ENCODE measurements at regions not wholly inside any gene's neighbourhood (a gene's known extent, or its start where the extent isn't known, plus 50 kb on each side); places are given as distances from the start of the nearest gene placed in this dataset.

DNA sequence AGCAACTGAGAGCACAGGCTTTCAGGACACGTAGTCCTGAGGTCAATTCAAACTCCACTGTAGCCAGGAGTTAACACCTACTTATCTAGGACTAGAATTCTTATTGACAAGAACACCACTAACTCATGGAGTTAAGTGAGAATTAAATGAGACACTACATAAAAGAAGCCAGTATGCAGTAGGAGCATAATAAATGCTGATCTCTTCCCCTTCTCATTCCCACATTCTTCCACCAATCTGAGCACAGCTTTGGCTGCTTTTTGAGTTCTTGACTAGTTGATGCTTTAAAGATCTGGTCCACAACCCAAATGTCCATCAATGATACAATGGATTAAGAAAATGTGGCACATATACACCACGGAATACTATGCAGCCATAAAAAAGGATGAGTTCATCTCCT, 55.2 kb downstream of the TTC32 start:
- DNase-seq (ENCODE audit: low read depth): no peak

DNA sequence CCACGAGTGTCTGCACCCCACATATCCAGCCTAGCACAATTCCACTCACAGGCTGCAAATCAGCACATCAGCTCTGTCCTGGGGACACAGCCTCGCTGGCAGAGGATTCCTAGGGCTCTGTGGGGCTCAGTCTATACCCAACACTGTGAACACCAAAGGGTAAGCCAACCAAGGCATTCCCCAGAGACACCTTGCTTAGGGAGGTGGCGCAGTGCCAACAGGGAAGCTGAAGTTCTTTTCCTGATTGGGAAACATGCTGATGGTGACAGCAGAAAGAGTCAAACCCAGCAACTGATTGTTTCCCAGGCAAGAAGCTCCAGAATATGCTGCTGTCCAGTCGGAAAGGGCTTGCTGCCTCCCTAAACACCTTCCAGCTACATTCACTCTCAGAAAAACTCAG, 55.8 kb downstream of the TTC32 start:
- DNase-seq (ENCODE audit: low read depth): no peak

DNA sequence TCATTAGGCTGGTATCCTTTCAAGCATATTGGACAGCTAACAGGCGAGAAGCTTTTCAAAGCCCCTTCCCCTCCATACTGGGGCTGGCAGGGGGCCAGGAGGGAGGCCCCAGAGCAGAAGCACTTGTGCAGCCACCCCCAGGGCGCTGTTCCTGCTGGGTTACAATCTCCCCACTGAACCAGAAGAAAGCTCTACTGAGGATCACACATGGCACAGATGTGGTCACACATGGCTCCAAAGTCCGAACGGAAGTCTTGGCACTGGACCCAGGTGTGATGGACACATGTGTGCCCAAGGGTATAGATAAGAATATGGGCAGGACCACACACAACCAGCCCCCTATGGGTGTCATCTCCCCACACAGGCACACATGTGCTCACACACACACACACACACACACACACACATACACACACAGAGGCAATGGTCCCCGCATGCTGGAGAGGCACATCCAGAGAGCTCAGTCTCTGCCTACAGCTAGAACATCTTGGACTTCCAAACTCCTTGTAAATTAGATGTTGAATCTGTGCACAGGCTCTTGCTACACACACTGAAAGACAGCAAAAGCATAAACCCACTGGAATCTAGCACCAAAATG, 56.4 kb downstream of the TTC32 start:
- DNase-seq (ENCODE audit: low read depth): no peak

DNA sequence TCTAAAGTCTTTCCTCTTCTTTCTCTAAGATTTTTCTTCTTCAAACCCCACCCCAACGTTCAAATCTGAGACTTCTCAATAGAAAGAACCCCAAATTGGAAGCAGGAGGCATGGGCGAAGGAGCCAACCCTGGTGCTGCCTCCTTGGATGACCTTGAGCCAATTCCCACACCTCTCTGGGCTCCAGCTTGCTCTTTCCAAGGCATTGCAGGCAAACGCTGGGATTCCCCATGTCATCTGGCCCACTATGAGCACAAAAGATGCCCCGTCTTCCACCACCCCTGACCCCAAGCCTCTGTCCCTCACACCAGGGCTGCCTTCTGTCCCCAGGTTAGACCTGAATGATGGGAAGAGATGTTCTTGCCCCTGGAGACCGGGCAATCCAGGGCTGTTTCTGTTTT, 57.0 kb downstream of the TTC32 start:
- no peak for DNase-seq (ENCODE audit: low read depth)

DNA sequence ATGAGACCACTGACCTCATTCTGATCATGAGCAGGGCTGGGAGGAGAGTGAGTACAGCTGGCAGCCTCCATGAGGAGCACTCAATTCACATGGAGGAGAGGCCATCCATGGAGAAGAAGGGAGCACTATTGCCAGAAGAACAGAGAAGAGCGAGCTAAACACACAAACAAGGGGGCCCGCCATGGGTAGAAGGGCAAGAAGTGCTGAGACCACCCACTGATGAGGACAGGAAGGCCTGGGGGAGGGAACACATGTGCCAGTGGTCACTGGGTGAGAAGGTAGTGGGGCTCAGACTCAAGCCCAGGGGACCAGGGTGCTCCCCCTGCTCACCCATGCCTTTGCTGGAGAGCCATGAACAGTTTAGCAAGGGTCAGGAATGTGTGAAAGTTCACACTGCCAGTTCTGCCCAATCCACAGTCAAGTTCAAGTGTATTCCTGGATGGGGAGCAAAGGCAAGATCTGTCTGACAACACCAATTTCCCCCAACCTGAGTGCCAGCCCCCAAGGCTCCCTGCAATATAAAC, 57.7 kb downstream of the TTC32 start:
- DNase-seq (ENCODE audit: low read depth): no peak

DNA sequence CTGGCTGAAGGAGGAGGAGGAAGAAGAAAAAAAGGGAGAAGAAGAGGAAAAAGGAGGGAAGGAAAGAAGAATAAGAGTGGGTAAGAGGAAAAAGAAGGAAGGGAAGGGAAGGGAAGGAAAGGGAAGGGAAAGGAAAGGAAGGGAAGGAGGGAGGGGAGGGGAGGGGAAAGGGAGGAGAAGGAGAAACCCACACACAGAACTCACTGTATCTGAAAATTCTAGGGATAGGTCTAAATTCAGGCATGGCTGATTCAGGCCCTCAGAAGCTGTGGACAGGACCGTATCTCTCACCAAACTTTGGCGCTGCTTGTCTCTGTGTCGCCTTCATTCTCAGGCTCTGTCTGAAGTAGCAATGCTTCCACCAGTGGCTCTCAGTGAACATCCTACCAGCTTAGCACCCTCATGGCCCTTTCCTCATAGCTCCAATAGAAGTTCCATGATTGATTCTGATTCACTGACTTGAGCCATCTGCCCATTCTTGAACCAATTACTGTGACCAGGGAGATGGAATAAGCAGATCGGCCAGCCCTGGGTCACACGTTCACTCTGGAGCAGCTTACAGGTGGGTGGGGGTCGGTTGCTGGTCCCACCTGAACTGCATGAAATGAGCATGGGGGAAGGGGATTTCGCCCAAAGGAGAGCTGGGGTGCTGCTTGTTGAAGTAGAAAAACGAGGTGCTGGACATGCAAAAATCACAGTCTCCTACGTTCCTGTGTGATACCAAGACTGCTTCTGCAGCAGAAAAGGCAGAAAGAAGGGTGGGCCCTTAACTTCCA, 59.7 kb downstream of the TTC32 start:
- DNase-seq (ENCODE audit: low read depth): no peak

DNA sequence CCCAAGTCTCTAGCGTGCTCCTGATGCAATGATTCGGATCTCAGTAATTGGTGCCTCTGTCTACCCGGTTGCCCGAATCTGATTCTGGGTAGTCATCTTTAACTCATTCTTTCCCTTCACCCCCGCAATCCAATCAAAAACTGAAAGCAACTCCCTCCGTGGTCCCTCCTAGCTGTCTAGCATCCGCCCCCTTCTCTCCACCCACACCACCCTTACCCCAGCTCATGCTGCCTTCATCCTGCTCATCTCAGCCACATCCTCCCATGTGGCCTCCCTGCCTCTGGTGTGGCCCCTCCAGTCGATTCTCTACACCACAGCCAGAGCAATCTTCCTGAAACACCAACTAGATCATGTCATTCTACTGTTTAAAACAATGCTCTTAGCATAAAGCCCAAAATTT, 62.3 kb downstream of the TTC32 start:
- no peak for DNase-seq (ENCODE audit: low read depth)

DNA sequence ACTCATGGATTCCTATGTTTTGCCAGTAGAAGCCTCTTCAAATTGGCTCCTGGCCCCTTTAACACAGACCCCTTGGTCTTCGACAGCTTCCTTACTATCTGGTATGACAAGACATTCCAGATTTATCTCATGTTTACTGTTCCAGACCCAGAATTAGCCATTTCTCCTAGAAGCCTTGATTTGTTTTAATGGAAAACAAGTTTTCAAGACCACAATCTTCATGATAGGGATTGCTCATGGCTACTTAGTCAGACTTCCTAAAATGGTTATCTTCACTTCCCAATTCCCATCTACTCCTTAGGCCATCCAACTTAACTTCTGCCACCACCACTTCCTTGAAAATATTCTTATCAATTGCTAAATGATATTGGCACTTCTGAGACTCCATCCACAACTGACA, 63.2 kb downstream of the TTC32 start:
- DNase-seq (ENCODE audit: low read depth): no peak

DNA sequence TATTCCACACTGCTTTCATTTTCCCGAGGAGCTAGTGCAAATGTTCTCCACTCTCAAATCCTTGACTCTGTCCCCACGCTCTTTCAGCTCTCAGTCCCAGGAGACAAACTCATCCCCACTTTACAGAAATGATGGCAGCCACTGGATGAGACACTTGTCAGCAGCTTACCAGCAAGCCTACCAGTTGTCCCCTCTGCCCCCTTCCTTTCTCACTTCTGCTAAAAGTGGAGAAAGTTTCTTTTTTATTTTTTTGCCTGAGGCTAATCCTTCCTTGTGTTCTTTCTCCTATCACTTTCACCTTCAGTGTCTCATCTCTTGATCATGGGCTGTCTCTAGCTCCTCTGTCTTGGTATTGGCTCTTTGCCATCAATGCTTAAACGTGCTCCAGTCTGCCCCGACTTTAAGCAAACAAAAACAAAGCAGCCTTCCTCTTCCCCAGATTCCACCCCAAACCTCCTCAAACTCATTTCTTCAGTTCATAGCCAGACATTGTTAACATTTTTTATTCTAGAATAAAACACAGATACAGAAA, 64.5 kb downstream of the TTC32 start:
- no peak for DNase-seq (ENCODE audit: low read depth)

DNA sequence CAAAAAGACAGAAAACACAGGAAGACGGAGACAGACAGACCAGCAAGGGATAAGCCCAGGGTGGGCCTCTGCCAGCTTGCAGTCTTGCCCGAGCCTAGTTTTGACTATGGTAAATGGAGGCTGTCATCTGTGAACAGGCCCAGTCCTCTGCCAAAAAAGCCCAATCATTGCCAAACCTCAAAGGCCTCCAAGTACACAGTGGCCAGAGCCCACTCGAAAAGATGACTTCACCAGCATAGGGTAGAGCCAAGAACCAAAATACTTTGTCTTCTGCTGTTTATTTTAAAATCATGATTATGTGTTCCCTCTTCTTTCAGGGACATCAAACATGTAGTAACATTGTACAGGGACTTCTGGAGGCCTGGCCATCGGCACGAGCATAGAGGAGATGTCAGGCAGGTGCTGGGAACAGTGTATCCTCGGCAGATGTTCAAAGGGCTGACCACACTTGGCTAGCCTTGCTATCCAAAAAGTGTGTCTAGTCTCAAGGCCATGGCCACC, 66.0 kb downstream of the TTC32 start:
- no peak for DNase-seq (ENCODE audit: low read depth)

DNA sequence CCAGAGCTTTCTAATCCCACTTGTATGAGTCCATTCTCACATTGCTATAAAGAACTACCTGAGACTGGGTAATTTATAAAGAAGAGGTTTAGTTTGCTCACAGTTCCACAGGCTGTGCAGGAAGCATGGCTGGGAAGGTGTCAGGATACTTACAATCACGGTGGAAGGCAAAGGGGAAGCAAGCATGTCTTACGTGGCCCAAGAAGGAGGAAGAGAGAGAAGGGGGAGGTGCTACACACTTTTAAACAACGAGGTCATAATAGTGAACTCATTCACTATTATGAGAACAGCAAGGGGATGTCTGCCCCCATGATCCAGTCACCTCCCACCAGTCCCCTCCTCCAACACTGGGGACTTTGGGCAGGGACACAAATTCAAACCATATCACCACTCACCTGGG, 67.8 kb downstream of the TTC32 start:
- no peak for DNase-seq (ENCODE audit: low read depth)

DNA sequence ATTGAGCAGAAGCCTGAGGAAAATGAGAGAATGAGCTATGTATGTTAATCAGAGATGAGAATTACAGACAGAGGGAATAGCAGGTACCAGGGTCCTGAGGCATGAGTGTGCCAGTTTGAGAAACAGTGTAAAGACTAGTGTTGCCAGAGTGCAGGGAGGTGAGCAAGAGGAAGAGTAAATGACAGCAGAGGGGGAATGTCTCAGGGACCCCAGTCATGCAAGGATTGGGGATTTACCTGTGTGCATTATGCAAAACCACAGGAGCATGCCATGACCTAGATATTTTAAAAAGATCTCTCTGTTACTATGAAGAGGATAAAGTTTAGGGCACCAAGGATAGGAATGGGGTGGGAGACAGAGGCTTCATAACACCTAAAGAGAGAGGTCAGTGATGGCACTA, 72.1 kb downstream of the TTC32 start:
- DNase-seq (ENCODE audit: low read depth): no peak

DNA sequence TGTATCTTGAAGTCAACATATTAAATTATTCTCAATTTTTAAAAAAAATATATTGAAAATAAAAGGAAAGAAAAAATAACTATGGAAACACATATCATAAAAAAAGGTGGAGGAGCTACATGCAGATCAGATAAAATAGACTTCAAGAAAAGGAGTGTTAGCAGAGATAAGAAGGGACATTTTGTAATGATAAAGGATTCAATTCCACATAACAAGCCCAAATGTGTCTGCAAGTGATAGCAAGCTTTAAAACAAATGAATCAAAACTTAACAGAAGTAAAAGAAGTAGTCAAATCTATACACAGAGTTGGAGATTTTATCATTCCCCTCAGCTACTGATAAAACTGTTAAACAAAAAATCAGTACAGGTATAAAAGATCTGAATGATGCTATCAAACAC, 74.9 kb downstream of the TTC32 start:
- DNase-seq (ENCODE audit: low read depth): no peak

DNA sequence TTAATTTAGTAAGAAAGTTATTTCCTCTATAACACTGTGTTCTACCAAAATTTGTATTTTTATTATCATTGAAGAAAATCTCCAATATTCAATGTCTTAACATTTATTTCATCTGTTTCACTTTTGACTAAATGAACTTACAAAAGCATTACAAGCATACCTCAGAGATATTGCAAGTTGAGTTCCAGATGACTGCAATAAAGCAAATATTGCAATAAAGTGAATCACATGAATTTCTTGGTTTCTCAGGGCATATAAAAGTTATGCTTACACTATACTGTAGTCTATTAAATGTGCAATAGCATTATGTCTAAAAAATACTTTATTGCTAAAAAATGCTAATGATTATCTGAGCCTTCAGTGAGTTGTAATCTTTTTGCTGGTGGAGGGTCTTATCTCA, 78.3 kb downstream of the TTC32 start:
- DNase-seq (ENCODE audit: low read depth): no peak

DNA sequence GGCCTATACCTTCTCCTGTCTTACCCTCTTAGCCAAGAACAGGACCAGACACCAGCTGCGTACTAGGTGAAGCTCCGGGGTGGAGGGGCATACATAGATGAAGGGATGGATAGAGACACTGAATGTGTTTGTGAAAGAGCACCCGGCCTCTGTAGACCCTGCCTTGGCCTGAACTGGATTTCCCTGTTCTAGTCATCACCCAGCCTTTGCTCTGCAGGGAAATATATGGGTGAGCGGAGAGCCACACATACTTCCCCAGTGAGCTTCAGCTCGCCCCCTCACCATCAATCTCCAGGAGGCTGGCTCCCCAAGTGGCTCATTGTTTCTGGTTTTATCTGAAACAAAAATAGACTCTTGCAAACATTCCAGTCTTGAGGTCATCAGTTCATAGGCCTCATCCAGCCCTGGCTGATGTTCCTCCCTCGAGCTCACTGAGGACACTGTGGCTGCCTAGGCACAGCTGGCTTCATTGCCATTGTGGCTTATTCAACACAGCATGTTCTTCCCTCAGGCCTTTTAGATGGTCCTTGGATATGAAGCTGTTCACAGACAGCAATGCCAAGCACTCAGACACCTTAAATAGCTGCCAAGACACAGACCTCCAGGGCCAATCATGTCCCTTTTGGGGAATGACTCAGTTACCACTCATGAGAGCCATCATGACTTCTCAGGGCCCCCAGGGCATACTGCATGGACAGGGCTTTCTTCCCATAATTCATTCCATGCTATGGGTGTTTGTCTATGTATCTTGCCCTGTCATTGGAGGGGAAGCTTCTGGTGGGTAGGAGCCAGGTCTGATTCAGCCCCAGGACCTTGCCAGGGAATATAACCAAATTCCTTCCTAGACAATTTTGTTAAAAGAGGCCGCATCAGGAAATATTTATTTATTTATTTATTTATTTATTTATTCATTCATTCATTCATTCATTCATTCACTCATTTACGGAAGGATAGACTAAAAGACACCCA, 82.4 kb downstream of the TTC32 start:
- no peak for DNase-seq (ENCODE audit: low read depth)

DNA sequence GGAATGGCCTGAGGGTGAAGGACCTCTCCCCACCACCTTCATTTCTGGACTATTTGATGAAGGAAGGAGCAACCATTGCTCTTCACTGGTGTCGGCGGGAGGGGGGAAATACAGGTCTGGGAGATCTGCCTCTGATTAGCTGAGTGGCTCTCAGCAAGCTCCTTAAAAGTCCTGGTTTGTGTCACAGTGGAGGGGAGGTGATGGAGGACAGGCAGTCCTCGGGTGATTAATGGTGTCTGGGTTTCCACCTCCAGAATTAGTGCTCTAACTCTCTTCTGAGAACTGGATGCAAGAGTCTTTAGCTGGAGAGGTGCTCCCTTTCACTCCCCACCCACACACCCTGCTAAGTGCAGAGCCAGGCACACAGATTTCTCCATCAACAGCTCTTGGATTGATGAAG, 83.2 kb downstream of the TTC32 start:
- DNase-seq (ENCODE audit: low read depth): no peak

DNA sequence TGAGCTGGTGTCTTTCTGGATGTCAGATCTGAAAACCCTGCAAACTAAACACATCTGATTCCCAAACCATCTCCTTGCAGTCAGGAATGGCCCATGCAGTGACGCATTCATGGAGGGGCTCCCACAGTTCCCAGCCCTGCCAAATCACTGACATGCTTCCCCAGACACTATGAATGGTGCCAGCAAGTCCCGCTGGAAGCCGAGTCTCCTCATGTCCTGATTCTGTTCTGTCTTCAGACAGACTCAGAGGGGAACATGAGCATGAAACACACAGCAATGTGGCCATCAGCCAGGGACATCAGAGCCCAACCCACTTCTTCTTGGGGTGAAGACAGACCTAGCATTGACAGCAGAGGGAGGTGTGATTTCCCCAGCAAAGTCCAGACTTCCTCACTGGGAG, 83.7 kb downstream of the TTC32 start:
- no peak for DNase-seq (ENCODE audit: low read depth)

DNA sequence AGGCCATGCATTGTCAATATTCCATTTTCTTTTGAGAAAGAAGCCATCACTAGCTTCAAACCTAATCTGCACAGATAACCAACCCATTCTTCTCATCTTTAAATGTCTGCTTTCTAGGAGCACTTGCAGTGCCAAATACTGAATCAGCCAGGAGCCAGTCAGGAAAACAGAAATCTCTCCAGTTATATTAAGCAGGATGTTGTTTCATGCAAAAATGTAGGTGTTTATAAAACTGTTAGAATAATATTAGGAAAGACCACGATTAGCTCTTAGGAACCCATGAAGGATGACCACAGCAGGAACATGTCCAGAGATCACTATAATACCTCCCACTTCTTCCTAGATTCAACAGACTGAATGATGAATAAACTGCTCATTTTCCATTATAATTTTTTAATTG, 86.0 kb downstream of the TTC32 start:
- DNase-seq (ENCODE audit: low read depth): no peak

DNA sequence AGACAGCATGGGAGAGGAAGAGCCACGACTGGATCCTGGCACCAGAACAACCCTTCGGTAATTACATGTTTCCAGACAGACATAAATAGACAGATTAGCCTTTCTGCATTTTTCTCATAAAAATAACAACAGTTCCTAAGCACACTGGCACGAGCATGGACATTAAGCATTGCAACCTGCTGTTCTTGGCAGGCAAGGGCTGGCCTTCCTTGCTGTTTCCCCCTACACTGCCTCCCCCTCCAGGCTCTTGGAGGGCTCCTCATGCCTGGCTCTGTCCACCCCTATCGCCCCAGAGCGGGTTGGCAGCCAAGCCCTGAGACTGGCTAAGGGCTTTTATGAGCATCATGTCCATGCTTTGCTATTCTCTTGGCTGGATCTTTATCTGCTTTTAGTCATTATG, 89.6 kb downstream of the TTC32 start:
- no peak for DNase-seq (ENCODE audit: low read depth)

DNA sequence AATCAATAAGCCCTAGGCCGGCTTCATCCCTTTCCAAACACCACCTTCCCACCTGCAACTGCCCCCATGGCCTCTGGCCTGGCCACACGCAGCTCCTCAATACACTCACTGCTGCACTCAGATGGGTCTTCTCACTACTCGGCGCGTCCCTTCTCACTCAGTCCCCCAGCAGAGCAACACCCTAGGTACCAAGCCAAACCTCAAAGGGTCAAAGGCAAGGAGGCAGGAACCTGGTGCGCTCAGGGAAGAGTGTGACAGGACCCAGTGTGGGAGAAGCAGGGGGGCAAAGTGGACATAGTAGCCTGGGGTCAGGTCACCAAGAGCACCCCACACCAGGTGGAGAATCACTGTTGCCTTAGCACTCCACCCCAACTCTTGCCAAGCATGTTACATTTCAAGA, 90.6 kb downstream of the TTC32 start:
- DNase-seq (ENCODE audit: low read depth): no peak

DNA sequence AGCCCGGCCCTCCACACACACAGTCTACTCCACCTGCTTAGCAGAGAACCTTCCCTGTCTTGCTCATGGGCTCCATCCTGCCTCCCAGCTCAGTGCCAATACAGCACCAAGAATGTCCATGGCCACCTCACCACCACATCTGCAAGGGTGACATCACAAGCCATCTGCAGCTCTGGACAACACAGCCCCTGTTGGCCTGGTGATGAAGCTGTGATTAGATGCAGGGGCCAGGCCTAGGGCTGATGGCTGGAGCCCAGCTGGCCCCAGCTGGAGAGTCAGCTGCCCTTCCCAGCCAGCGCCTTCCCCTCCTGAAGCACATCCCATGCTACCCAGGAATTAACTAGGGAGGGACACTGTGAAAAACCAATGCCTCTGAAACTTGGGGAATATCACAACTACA, 91.1 kb downstream of the TTC32 start:
- DNase-seq (ENCODE audit: low read depth): no peak

DNA sequence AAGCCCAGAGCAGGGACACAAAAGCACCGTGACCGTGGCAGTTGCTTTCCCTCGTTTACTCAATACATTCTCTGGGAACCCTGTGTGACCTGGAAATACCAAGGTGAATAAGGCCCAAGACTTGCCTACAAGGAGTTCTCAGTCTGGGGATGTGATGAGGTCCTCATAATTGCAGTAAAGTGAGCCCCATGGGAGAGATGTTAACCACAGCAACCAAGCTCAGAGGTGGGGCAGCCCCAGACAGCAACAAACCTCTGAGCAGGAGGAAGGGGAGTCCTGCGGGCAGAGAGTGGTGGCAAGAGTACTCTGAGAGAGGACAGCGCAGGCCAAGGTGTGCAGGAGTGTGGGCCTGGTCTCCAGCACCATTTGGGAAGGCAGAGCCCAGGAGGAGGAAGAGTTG, 91.6 kb downstream of the TTC32 start:
- DNase-seq (ENCODE audit: low read depth): no peak
